ENCODE measurements at regions not wholly inside any gene's neighbourhood (a gene's known extent, or its start where the extent isn't known, plus 50 kb on each side); places are given as distances from the start of the nearest gene placed in this dataset.

GRCh38 chr2:16615687-16616615 is 49.7 kb downstream of the CYRIA start:
- DNase-seq (ENCODE audit: low read depth in 4 of 4, low spot score in 3 of 4) = no peak

- no peak for DNase-seq (ENCODE audit: low read depth in 4 of 4, low spot score in 3 of 4)
Measured at GRCh38 chr2:16615246-16615645, 50.4 kb downstream of the CYRIA start.

- DNase-seq (ENCODE audit: low read depth in 4 of 4, low spot score in 3 of 4) = no peak
Measured at GRCh38 chr2:16614314-16614860, 51.2 kb downstream of the CYRIA start.

- DNase-seq (ENCODE audit: low read depth in 4 of 4, low spot score in 3 of 4) = no peak
Measured at GRCh38 chr2:16613539-16614011, 52.1 kb downstream of the CYRIA start.

GRCh38 chr2:16612490-16612889 is 53.1 kb downstream of the CYRIA start:
- DNase-seq (ENCODE audit: low read depth in 4 of 4, low spot score in 3 of 4) = no peak

GRCh38 chr2:16609786-16610185 is 55.8 kb downstream of the CYRIA start:
- no peak for DNase-seq (ENCODE audit: low read depth in 4 of 4, low spot score in 3 of 4)

- DNase-seq (ENCODE audit: low read depth in 4 of 4, low spot score in 3 of 4) = peak; percentile 75 to 86 (median 80)
Measured at GRCh38 chr2:16608661-16609643, 56.7 kb downstream of the CYRIA start.

GRCh38 chr2:16607301-16607700 is 58.3 kb downstream of the CYRIA start:
- DNase-seq (ENCODE audit: low read depth in 4 of 4, low spot score in 3 of 4) = no peak

GRCh38 chr2:16604236-16604635 is 61.4 kb downstream of the CYRIA start:
- DNase-seq (ENCODE audit: low read depth in 4 of 4, low spot score in 3 of 4) = no peak

GRCh38 chr2:16591370-16591933 is 74.2 kb downstream of the CYRIA start:
- no peak for DNase-seq (ENCODE audit: low read depth in 4 of 4, low spot score in 3 of 4)

- no peak for DNase-seq (ENCODE audit: low read depth in 4 of 4, low spot score in 3 of 4)
Measured at GRCh38 chr2:16589465-16589864, 76.2 kb downstream of the CYRIA start.

- DNase-seq (ENCODE audit: low read depth in 4 of 4, low spot score in 3 of 4) = no peak
Measured at GRCh38 chr2:16588565-16588964, 77.1 kb downstream of the CYRIA start.

- DNase-seq (ENCODE audit: low read depth in 4 of 4, low spot score in 3 of 4) = no peak
Measured at GRCh38 chr2:16587601-16588000, 78.0 kb downstream of the CYRIA start.

GRCh38 chr2:16584824-16585540 is 80.7 kb downstream of the CYRIA start:
- no peak for DNase-seq (ENCODE audit: low read depth in 4 of 4, low spot score in 3 of 4)

GRCh38 chr2:16584084-16584483 is 81.5 kb downstream of the CYRIA start:
- DNase-seq (ENCODE audit: low read depth in 4 of 4, low spot score in 3 of 4) = no peak

- no peak for DNase-seq (ENCODE audit: low read depth in 4 of 4, low spot score in 3 of 4)
Measured at GRCh38 chr2:16581241-16581640, 84.4 kb downstream of the CYRIA start.

- DNase-seq (ENCODE audit: low read depth in 4 of 4, low spot score in 3 of 4) = no peak
Measured at GRCh38 chr2:16578081-16578480, 87.6 kb downstream of the CYRIA start.

GRCh38 chr2:16570516-16570915 is 95.1 kb downstream of the CYRIA start:
- no peak for DNase-seq (ENCODE audit: low read depth in 4 of 4, low spot score in 3 of 4)

- DNase-seq (ENCODE audit: low read depth in 4 of 4, low spot score in 3 of 4) = peak in 2 of 4 donors; percentile 38 to 49
Measured at GRCh38 chr2:16568998-16569784, 96.4 kb downstream of the CYRIA start.
